GOT3 (cell line): ENCODE measurements at regions not wholly inside any gene's neighbourhood (a gene's known extent, or its start where the extent isn't known, plus 50 kb on each side); places are given as distances from the start of the nearest gene placed in this dataset.
"Not testable (repeated sequence)": the region's sequence is repeated elsewhere in the genome, so short reads cannot be mapped to it uniquely, and the experiment has no call there.

ENCODE experiments used
- DNase-seq: peaks from one replicate; lab custom pipeline; 2025; ENCODE audit warnings: mixed read lengths; lab: John Stamatoyannopoulos, UW

DNA sequence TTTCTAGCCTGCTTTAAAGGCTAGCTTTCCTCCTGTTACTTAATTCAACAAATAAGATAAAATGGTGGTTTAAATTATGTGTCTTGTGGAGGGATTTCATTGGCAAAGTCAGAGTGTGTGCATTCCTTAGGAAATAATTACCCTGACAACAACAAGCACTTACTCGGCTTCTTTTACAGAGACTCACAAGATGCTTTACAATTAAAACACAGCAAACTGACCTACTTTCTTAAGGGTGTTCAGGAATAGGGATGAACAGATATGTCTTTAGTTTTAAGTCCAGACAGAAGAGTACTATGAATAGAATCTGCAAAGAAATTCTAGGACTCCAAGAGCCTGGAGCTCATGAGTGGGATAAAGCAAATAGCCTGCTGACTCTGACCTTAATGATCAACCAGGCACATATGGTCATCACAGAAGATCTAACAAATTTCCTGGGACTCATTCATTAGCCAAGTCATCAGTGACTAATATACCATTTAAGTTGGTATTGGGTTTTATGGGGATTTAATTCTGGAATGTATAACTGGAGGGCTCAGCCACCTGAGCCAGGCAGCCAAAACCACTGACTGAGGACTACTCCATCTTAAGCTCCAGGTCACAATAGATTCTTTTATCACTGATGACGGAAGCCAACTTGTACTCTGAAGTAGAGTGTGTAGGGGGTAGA is 161.8 kb upstream of the RIMS1 start:
- DNase-seq = no peak

DNA sequence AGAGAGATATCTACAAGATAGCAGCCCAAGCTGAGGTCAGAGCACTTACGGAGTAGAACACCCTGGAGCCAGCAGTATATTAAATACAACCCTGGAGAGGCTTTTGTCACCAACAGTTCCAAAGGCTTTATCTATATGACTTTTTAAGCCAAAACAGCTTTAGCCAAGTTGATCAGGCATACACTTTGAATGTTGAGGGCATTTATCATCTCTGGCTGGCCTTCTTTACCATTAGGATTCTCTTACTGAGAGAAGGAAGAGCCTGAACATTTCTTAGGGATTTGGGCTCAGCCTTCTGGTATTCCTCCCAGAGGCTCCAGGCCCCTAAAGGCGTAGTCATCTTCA is 161.3 kb upstream of the RIMS1 start:
- DNase-seq = no peak

DNA sequence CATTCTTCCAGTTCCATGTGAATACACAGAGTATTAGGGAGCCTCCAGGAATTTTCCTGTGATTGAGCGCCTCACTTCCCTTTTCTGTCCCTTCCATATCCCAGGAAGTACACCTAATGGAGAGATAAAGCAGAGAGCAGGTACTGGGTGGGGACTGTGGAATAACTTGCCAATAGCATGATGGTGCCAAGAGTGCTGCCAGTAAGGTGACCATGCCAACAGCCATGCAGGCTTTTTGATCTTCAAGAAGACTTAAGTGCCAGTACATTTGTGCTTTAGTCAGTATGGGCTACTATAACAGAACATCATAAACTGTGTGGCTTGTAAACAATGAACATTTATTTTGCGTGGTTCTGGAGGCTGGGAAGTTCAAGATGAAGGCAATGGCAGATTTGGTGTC is 160.2 kb upstream of the RIMS1 start:
- DNase-seq = no peak

GRCh38 chr6:71727632-71728294 is 158.6 kb upstream of the RIMS1 start:
- DNase-seq = no peak

DNA sequence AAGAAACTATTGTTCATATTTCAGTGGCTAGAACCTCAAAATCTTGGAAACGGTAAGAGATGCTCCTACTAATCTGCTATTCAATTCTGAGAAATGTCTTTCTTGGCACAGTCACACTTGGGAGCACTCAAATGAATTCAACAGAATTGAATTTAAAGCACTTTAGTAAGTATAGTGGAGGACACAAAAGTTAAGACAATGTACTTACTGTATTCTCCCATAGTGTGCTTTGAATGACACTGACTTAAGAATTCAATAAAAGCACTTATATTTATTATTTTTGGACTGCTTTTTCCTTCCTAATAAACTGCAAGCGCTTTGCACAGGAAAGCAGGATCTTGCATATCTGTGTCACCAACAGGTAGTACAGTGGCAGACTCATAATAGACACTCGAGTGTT is 156.1 kb upstream of the RIMS1 start:
- DNase-seq = no peak

DNA sequence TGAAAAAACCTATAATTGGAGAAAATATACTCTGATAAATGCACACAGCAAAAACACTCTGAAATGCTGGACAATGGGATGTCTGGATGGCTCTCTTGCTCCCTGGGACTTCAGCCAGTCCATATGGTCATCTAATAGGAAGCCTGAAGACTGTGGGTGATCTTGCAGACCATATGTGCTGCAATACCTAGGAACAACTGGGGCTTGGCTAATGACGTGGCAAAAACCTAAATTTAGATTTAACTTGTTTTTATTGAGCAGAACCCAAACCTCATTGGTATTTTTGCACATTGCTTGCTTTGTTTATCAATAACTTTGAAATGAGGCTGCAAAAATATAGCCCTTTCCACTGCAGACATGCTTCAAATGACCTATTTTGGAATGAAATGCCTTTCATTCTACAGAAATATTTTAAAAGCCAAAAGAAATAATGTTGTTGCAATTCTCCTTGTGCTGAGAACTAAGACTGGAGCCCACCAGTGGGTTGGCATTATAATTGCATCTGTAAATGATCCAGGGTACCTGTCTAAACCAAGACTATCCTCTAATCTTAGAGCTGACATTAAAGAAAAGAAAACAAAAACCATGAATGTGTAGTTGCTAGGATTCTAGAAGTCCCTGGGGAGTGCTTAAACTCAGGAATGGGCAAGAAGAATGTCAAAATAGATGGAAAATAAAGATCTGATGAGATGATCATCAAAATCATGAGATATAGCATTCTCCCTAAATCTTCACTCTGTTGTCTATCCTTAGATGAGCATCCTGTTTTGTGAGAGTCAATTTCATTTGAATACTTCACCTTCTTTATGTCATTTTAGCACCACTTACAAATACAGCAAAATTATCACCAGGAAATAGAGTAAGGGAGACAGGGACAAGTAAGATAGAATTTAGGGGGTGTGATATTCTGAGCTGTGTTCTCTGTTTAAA is 152.1 kb upstream of the RIMS1 start:
- no peak for DNase-seq

DNA sequence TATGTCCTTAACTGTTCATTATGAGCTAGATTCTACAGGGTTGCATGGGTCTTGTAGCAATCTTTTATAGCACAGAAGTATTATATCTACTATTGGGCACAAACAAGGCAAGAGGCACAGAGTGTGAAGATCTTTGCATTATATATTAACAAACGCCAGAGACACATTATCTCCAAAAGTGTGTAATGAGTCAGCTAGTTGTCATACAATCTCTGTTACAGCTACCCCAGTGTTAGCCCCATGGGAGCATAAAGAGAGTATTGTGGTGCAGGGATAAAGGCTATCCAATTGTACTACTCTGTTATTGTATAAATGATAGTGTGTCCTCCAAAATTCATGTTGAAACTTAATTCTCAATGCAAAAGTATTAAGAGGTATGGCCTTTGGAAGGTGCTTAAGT is 148.4 kb upstream of the RIMS1 start:
- DNase-seq = no peak

DNA sequence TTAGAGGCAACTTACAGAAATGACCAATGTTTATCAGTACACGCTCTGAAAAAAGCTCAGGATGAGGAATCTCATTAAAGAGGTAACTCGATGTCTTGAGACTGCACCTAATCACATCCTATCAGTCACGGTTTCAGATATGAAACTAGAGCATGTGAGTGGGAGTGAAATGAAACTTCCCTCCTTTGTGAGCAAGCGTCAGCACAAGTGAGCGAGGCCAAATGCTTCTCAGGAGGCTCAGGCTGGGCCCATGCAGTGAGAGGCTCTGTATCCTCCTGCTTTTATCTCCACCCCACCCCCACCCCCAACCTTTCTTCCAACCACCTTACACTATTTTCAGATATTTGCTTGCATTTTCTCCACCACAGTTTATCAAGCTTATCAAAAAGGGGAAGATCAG is 140.8 kb upstream of the RIMS1 start:
- DNase-seq = no peak

DNA sequence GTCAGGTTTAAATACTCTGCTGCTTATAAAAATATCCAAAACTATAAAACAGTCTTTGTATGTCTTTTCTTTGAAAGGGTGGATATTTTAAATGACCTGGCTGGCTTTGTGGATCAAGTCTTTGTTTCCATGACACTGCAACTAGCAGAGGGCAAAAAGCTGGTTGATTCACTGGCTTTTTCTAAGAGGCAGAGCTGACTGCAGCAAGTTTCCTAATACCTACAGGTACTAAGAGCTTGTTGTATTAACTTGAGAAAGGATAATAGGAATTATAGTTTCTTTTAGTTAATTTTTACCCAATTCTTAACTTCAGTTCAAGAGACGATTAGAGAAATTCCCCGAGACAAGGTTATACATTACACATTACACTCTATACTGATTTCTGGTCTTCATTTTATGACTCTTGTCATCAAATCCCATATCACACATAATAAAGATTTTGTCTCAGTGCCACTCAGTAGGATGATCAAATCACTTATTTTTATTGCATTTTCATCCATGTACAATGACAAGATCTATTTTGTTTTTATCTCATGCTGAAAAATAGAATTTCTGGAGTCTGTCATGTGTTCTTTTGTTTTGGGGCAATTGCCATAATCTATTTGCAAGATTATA is 120.1 kb upstream of the RIMS1 start:
- no peak for DNase-seq

DNA sequence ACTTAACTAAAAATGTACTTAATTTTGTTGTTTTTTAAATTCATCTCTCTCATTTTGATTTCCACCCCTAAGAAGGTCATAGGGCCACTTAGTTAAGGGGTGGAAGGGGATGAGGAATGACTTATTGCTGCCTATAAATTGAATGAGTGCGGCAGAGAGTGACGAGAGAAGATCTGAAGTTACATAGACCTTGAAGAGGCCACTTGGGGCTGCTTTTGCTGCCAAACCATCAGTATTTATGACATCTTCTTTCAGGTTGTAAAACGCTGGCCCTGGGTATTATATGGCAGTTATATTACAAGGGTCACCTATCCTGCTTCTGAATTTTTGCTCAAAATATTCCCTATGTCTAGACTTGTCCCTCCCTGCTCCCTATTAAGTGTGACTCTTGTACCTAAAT is 119.6 kb upstream of the RIMS1 start:
- DNase-seq = no peak

GRCh38 chr6:71768356-71768755 is 118.0 kb upstream of the RIMS1 start:
- no peak for DNase-seq

- no peak for DNase-seq
These were observed 77.5 kb upstream of the RIMS1 start for GRCh38 chr6:71808865-71809264.

DNA sequence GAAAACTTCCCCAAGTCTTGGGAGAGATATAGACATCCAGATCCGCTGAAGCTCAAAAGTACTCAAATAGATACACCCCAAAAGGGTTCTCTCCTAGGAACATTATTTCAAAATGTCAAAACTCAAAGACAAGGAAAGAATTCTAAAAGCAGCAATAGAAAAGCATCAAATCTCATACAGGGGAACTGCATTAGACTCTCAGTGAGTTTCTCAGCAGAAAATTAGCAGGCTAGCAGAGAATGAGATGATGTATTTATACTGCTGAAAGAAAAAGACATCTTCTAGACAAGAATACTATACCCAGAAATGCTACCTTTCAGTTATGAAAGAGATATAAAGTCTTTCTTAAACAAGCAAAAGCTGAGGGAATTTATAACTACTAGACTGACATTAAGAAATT is 75.5 kb upstream of the RIMS1 start:
- no peak for DNase-seq

DNA sequence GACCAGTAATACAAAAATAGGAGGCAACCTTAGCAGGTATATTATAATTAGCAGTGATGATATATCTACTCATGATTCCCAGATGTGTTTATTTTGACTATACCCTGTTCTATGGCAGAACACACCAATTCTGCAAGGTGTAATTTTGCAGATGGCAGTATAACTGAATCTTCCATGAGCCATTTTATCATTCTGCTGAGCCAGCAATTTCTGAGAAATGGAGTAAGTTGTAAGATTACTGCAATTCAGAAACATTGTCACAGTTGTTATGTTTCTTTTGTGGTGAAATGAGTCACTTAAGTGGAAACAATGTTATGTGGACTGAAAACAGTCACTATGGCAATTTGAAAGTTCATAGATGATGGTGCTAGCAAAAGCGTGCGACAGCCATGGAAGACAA is 63.7 kb upstream of the RIMS1 start:
- DNase-seq = no peak

DNA sequence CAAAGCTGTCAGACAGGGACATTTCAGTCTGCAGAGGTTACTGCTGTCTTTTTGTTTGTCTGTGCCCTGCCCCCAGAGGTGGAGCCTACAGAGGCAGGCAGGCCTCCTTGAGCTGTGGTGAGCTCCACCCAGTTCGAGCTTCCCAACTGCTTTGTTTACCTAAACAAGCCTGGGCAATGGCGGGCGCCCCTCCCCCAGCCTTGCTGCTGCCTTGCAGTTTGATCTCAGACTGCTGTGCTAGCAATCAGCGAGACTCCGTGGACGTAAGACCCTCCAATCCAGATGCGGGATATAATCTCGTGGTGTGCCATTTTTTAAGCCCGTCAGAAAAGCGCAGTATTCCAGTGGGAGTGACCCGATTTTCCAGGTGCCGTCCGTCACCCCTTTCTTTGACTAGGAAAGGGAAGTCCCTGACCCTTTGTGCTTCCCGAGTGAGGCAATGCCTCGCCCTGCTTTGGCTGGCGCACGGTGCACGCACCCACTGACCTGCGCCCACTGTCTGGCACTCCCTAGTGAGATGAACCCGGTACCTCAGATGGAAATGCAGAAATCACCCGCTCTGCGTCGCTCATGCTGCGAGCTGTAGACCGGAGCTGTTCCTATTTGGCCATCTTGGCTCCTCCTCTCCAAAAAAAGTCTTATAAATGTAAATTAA is 54.1 kb upstream of the RIMS1 start:
- DNase-seq = not testable (repeated sequence)
